Endothelial cell of umbilical vein (primary cell): ENCODE measurements at regions not wholly inside any gene's neighbourhood (a gene's known extent, or its start where the extent isn't known, plus 50 kb on each side); places are given as distances from the start of the nearest gene placed in this dataset.
"Not testable (repeated sequence)": the region's sequence is repeated elsewhere in the genome, so short reads cannot be mapped to it uniquely, and the experiment has no call there.

ENCODE experiments used
- EZH2 ChIP-seq: IDR thresholded peaks from 2 replicates; pipeline ENCODE4 v1.6.1; 2012; ENCODE audit warnings: borderline replicate concordance, low read depth, mild to moderate bottlenecking, moderate library complexity, low read length, inconsistent platforms; ENCODE audit not compliant: severe bottlenecking
- POLR2A ChIP-seq: IDR thresholded peaks from 2 replicates; pipeline ENCODE4 v1.6.1; 2012; ENCODE audit warnings: low read depth, mild to moderate bottlenecking, control low read depth, low read length
- POLR2AphosphoS5 ChIP-seq: IDR thresholded peaks from 2 replicates; pipeline ENCODE4 v1.6.1; 2012; ENCODE audit warnings: low read depth, mild to moderate bottlenecking, control low read depth, low read length, moderate library complexity; ENCODE audit not compliant: insufficient read depth
- TF ChIP-seq, protein P1 (sequence below), 2 donors: IDR thresholded peaks; 1 replicate in 1 of 2; 2 replicates in 1 of 2; pipeline ENCODE4 v1.5.1; 2011; ENCODE audit warnings: low read length in 2 of 2, mild to moderate bottlenecking in 2 of 2, moderate library complexity in 2 of 2, control low read depth in 1 of 2, inconsistent platforms in 1 of 2, low read depth in 1 of 2; ENCODE audit not compliant: insufficient read depth in 1 of 2; ENCODE audit errors: extremely low read depth in 1 of 2

- TF ChIP-seq, protein P1, sequence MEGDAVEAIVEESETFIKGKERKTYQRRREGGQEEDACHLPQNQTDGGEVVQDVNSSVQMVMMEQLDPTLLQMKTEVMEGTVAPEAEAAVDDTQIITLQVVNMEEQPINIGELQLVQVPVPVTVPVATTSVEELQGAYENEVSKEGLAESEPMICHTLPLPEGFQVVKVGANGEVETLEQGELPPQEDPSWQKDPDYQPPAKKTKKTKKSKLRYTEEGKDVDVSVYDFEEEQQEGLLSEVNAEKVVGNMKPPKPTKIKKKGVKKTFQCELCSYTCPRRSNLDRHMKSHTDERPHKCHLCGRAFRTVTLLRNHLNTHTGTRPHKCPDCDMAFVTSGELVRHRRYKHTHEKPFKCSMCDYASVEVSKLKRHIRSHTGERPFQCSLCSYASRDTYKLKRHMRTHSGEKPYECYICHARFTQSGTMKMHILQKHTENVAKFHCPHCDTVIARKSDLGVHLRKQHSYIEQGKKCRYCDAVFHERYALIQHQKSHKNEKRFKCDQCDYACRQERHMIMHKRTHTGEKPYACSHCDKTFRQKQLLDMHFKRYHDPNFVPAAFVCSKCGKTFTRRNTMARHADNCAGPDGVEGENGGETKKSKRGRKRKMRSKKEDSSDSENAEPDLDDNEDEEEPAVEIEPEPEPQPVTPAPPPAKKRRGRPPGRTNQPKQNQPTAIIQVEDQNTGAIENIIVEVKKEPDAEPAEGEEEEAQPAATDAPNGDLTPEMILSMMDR (IDR thresholded peaks at IDR 0.05; ENCODE audit: extremely low read depth in 1 of 2, insufficient read depth in 1 of 2, low read depth in 1 of 2, low read length in 2 of 2), result not testable (repeated sequence)
- TF ChIP-seq EZH2, POLR2A, POLR2AphosphoS5: not testable (repeated sequence)
Measured at GRCh38 chr13:104920513-104920912, 1614.9 kb downstream of the EFNB2 start.
